Tibial artery (tissue), 4 donors: ENCODE measurements at regions not wholly inside any gene's neighbourhood (a gene's known extent, or its start where the extent isn't known, plus 50 kb on each side); places are given as distances from the start of the nearest gene placed in this dataset.

Experiments
- DNase-seq, 2 donors: peaks; one replicate each; pipeline ENCODE4 v3.0.0-alpha.2; 2019
- H3K27ac ChIP-seq, 2 donors: fragments of 200-600 bp; sonication (generic) in 1 of 2; 1 replicate in 1 of 2; 2 replicates in 1 of 2; pipeline ENCODE4 v1.5.1; 2018 to 2019; ENCODE audit warnings: mild to moderate bottlenecking in 1 of 2
- H3K27me3 ChIP-seq, 2 donors: fragments of 200-600 bp; sonication (generic) in 1 of 2; one replicate each; pipeline versions ENCODE4 v1.5.1 to v1.6.0; 2016 to 2019
- H3K36me3 ChIP-seq, 3 donors: fragments of 200-600 bp; sonication (generic) in 2 of 3; one replicate each; pipeline ENCODE4 v1.5.1; 2016 to 2019; ENCODE audit warnings: mild to moderate bottlenecking in 2 of 3
- H3K4me1 ChIP-seq, 4 donors: fragments of 200-600 bp; sonication (generic) in 2 of 4; 1 replicate in 3 of 4; 2 replicates in 1 of 4; pipeline ENCODE4 v1.5.1; 2016 to 2019
- H3K4me3 ChIP-seq, 2 donors: fragments of 200-600 bp; sonication (generic) in 1 of 2; 1 replicate in 1 of 2; 2 replicates in 1 of 2; pipeline ENCODE4 v1.5.1; 2018 to 2019; ENCODE audit warnings: mild to moderate bottlenecking in 2 of 2
- H3K9me3 ChIP-seq, 3 donors: fragments of 200-600 bp; sonication (generic) in 1 of 3; one replicate each; pipeline ENCODE4 v1.5.1; 2016 to 2019
- CTCF ChIP-seq, 2 experiments: fragments of 200-600 bp in 1 of 2; fragments of 450-650 bp in 1 of 2; IDR thresholded peaks; one replicate each; pipeline ENCODE4 v1.5.1; 2017 to 2019; ENCODE audit warnings: antibody characterized with exemption in 2 of 2, mild to moderate bottlenecking in 1 of 2, moderate library complexity in 1 of 2
- intact Hi-C: fragments of 100-400 bp; cut with DNase I; formaldehyde crosslinking; loops from one replicate; pipeline ENCODE4 v1.15.0; 2023; ENCODE audit warnings: low total_unique reads

- intact Hi-C loops, result no loop called here
- Histone ChIP-seq H3K9me3 (no peaks in the 10 kb centered on the region), H3K4me1 (no peaks in the 10 kb centered on the region), H3K36me3 (no peaks in the 10 kb centered on the region), H3K27ac (no peak overlapping the region), H3K27me3 (no peaks in the 10 kb centered on the region), H3K4me3 (no peak overlapping the region)
- no peak for TF ChIP-seq CTCF (IDR thresholded peaks at IDR 0.05)
- DNase-seq, result no peak
Observed at GRCh38 chr2:59850554-59850953, 702.9 kb downstream of the BCL11A start.

- H3K4me3 ChIP-seq, result no peak overlapping the region
Observed at GRCh38 chr2:59833941-59834340, 719.5 kb downstream of the BCL11A start.

GRCh38 chr2:59830601-59831000 is 722.9 kb downstream of the BCL11A start:
- Histone ChIP-seq H3K4me1 (no peaks in the 10 kb centered on the region), H3K4me3 (no peak overlapping the region), H3K9me3 (no peaks in the 10 kb centered on the region), H3K36me3 (no peaks in the 10 kb centered on the region), H3K27ac (no peak overlapping the region), H3K27me3 (no peaks in the 10 kb centered on the region)
- TF ChIP-seq CTCF (IDR thresholded peaks at IDR 0.05), result no peak
- DNase-seq, result no peak
- intact Hi-C loops, result no loop called here

More at GRCh38 chr2:59833941-59834340, 719.5 kb downstream of the BCL11A start:
- Histone ChIP-seq H3K27ac (no peak overlapping the region), H3K27me3 (no peaks in the 10 kb centered on the region), H3K4me1 (no peaks in the 10 kb centered on the region), H3K36me3 (no peaks in the 10 kb centered on the region), H3K9me3 (no peaks in the 10 kb centered on the region)
- DNase-seq, result no peak
- intact Hi-C loops, result no loop called here
- no peak for TF ChIP-seq CTCF (IDR thresholded peaks at IDR 0.05)

- no peak for TF ChIP-seq CTCF (IDR thresholded peaks at IDR 0.05)
- Histone ChIP-seq H3K36me3 (no peaks in the 10 kb centered on the region), H3K4me3 (no peak overlapping the region), H3K4me1 (no peaks in the 10 kb centered on the region), H3K9me3 (no peaks in the 10 kb centered on the region), H3K27ac (no peak overlapping the region), H3K27me3 (no peaks in the 10 kb centered on the region)
- intact Hi-C loops, result no loop called here
- DNase-seq, result no peak
Observed at GRCh38 chr2:59827677-59828076, 725.8 kb downstream of the BCL11A start.

GRCh38 chr2:59826177-59826576 is 727.3 kb downstream of the BCL11A start:
- intact Hi-C loops, result no loop called here
- no peak for DNase-seq
- no peak for TF ChIP-seq CTCF (IDR thresholded peaks at IDR 0.05)
- H3K9me3 ChIP-seq, result no peaks in the 10 kb centered on the region
- no peaks in the 10 kb centered on the region for H3K4me1 ChIP-seq
- no peaks in the 10 kb centered on the region for H3K27me3 ChIP-seq
- H3K27ac ChIP-seq, result no peak overlapping the region
- H3K4me3 ChIP-seq, result no peak overlapping the region
- H3K36me3 ChIP-seq, result no peaks in the 10 kb centered on the region

- no peak for TF ChIP-seq CTCF (IDR thresholded peaks at IDR 0.05)
- H3K4me1 ChIP-seq, result no peaks in the 10 kb centered on the region
- intact Hi-C loops, result no loop called here
- no peak overlapping the region for H3K4me3 ChIP-seq
- no peak for DNase-seq
- no peaks in the 10 kb centered on the region for H3K36me3 ChIP-seq
- no peak overlapping the region for H3K27ac ChIP-seq
- H3K9me3 ChIP-seq, result no peaks in the 10 kb centered on the region
- no peaks in the 10 kb centered on the region for H3K27me3 ChIP-seq
Observed at GRCh38 chr2:59824314-59824713, 729.1 kb downstream of the BCL11A start.
